WI38 (cell line): ENCODE measurements at regions not wholly inside any gene's neighbourhood (a gene's known extent, or its start where the extent isn't known, plus 50 kb on each side); places are given as distances from the start of the nearest gene placed in this dataset.

Experiments
- H3K4me3 ChIP-seq: 2 replicates; pipeline ENCODE4 v1.5.1; 2011; ENCODE audit warnings: low read depth, mild to moderate bottlenecking, control low read depth, low read length
- CTCF ChIP-seq: IDR thresholded peaks from 2 replicates; pipeline ENCODE4 v1.5.1; 2012; ENCODE audit warnings: low read depth, mild to moderate bottlenecking, control low read depth, low read length

GRCh38 chr5:2371419-2371710, 380.1 kb downstream of the IRX2 start:
- H3K4me3 ChIP-seq: no peak overlapping the region
- TF ChIP-seq CTCF: no peak

GRCh38 chr5:2370626-2371418, 380.7 kb downstream of the IRX2 start:
- no peak for TF ChIP-seq CTCF
- H3K4me3 ChIP-seq: no peak overlapping the region

GRCh38 chr5:2369178-2369577, 382.3 kb downstream of the IRX2 start:
- no peak for TF ChIP-seq CTCF
- H3K4me3 ChIP-seq: no peak overlapping the region

GRCh38 chr5:2366816-2367215, 384.7 kb downstream of the IRX2 start:
- H3K4me3 ChIP-seq: no peak overlapping the region
- no peak for TF ChIP-seq CTCF

GRCh38 chr5:2357309-2357708, 394.2 kb downstream of the IRX2 start:
- no peak for TF ChIP-seq CTCF
- H3K4me3 ChIP-seq: no peak overlapping the region

- no peak for TF ChIP-seq CTCF
- no peak overlapping the region for H3K4me3 ChIP-seq
These were observed 395.6 kb downstream of the IRX2 start for GRCh38 chr5:2355859-2356258.

- TF ChIP-seq CTCF: no peak
- no peak overlapping the region for H3K4me3 ChIP-seq
These were observed 397.5 kb downstream of the IRX2 start for GRCh38 chr5:2353871-2354440.
